ENCODE measurements at regions not wholly inside any gene's neighbourhood (a gene's known extent, or its start where the extent isn't known, plus 50 kb on each side); places are given as distances from the start of the nearest gene placed in this dataset.

- Mint-ChIP-seq H3K27ac (ENCODE audit: unreplicated experiment) (no peak overlapping the region), H3K4me1 (ENCODE audit: unreplicated experiment) (peaks cover 23% of the 10 kb centered on the region), H3K27me3 (ENCODE audit: unreplicated experiment) (peaks cover 3% of the 10 kb centered on the region), H3K36me3 (ENCODE audit: unreplicated experiment) (no peaks in the 10 kb centered on the region), H3K4me3 (ENCODE audit: unreplicated experiment) (no peak overlapping the region), H3K9me3 (ENCODE audit: unreplicated experiment) (no peaks in the 10 kb centered on the region)
- no peak for TF ChIP-seq CTCF (IDR thresholded peaks at IDR 0.05)
- DNase-seq (ENCODE audit: extremely low spot score, unreplicated experiment), result no peak
These were observed 121.8 kb upstream of the SLC44A3 start for GRCh38 chr1:94698356-94698755.

- TF ChIP-seq CTCF (IDR thresholded peaks at IDR 0.05), result no peak
- DNase-seq (ENCODE audit: extremely low spot score, unreplicated experiment), result no peak
- no peak overlapping the region for H3K4me3 Mint-ChIP-seq (ENCODE audit: unreplicated experiment)
- peaks cover 3% of the 10 kb centered on the region for H3K27me3 Mint-ChIP-seq (ENCODE audit: unreplicated experiment)
- H3K36me3 Mint-ChIP-seq (ENCODE audit: unreplicated experiment), result no peaks in the 10 kb centered on the region
- peaks cover 19% of the 10 kb centered on the region for H3K4me1 Mint-ChIP-seq (ENCODE audit: unreplicated experiment)
- H3K27ac Mint-ChIP-seq (ENCODE audit: unreplicated experiment), result no peak overlapping the region
- no peaks in the 10 kb centered on the region for H3K9me3 Mint-ChIP-seq (ENCODE audit: unreplicated experiment)
These were observed 122.3 kb upstream of the SLC44A3 start for GRCh38 chr1:94697839-94698238.

GRCh38 chr1:94694226-94694915 lies 125.8 kb upstream of the SLC44A3 start:
- H3K4me3 Mint-ChIP-seq (ENCODE audit: unreplicated experiment), result no peak overlapping the region
- no peak for TF ChIP-seq CTCF (IDR thresholded peaks at IDR 0.05)
- DNase-seq (ENCODE audit: extremely low spot score, unreplicated experiment), result no peak
- H3K9me3 Mint-ChIP-seq (ENCODE audit: unreplicated experiment), result peaks cover 5% of the 10 kb centered on the region
- H3K4me1 Mint-ChIP-seq (ENCODE audit: unreplicated experiment), result peaks cover 6% of the 10 kb centered on the region
- no peak overlapping the region for H3K27ac Mint-ChIP-seq (ENCODE audit: unreplicated experiment)
- H3K36me3 Mint-ChIP-seq (ENCODE audit: unreplicated experiment), result no peaks in the 10 kb centered on the region
- H3K27me3 Mint-ChIP-seq (ENCODE audit: unreplicated experiment), result peaks cover 3% of the 10 kb centered on the region

GRCh38 chr1:94693435-94693834 lies 126.7 kb upstream of the SLC44A3 start:
- no peak for TF ChIP-seq CTCF (IDR thresholded peaks at IDR 0.05)
- Mint-ChIP-seq H3K4me1 (ENCODE audit: unreplicated experiment) (peaks cover under 1% of the 10 kb centered on the region), H3K9me3 (ENCODE audit: unreplicated experiment) (peaks cover 5% of the 10 kb centered on the region), H3K36me3 (ENCODE audit: unreplicated experiment) (no peaks in the 10 kb centered on the region), H3K4me3 (ENCODE audit: unreplicated experiment) (no peak overlapping the region), H3K27me3 (ENCODE audit: unreplicated experiment) (peaks cover 3% of the 10 kb centered on the region), H3K27ac (ENCODE audit: unreplicated experiment) (no peak overlapping the region)
- DNase-seq (ENCODE audit: extremely low spot score, unreplicated experiment), result no peak

- Mint-ChIP-seq H3K4me3 (ENCODE audit: unreplicated experiment) (no peak overlapping the region), H3K9me3 (ENCODE audit: unreplicated experiment) (peaks cover 5% of the 10 kb centered on the region), H3K27ac (ENCODE audit: unreplicated experiment) (no peak overlapping the region), H3K4me1 (ENCODE audit: unreplicated experiment) (no peaks in the 10 kb centered on the region), H3K36me3 (ENCODE audit: unreplicated experiment) (no peaks in the 10 kb centered on the region), H3K27me3 (ENCODE audit: unreplicated experiment) (peaks cover 3% of the 10 kb centered on the region)
- DNase-seq (ENCODE audit: extremely low spot score, unreplicated experiment), result no peak
- no peak for TF ChIP-seq CTCF (IDR thresholded peaks at IDR 0.05)
These were observed 127.1 kb upstream of the SLC44A3 start for GRCh38 chr1:94693029-94693428.

Data from osteocyte (in vitro differentiated cells).